ENCODE measurements at regions not wholly inside any gene's neighbourhood (a gene's known extent, or its start where the extent isn't known, plus 50 kb on each side); places are given as distances from the start of the nearest gene placed in this dataset.

GRCh38 chr5:34505731-34506130, 150.4 kb upstream of the RAI14 start:
- no peak for DNase-seq (ENCODE audit: low read depth)

GRCh38 chr5:34507933-34508332, 148.2 kb upstream of the RAI14 start:
- no peak for DNase-seq (ENCODE audit: low read depth)

- DNase-seq (ENCODE audit: low read depth) = no peak
These were observed 146.7 kb upstream of the RAI14 start for GRCh38 chr5:34509392-34509791.

GRCh38 chr5:34510002-34510401, 146.1 kb upstream of the RAI14 start:
- DNase-seq (ENCODE audit: low read depth) = no peak

- DNase-seq (ENCODE audit: low read depth) = no peak
These were observed 145.1 kb upstream of the RAI14 start for GRCh38 chr5:34511063-34511462.

- DNase-seq (ENCODE audit: low read depth) = no peak
These were observed 144.6 kb upstream of the RAI14 start for GRCh38 chr5:34511481-34511880.

GRCh38 chr5:34511915-34512314, 144.2 kb upstream of the RAI14 start:
- peak; percentile 66 for DNase-seq (ENCODE audit: low read depth)

GRCh38 chr5:34516166-34516565, 140.0 kb upstream of the RAI14 start:
- DNase-seq (ENCODE audit: low read depth) = no peak

- no peak for DNase-seq (ENCODE audit: low read depth)
These were observed 139.4 kb upstream of the RAI14 start for GRCh38 chr5:34516686-34517085.

- peak; percentile 62 for DNase-seq (ENCODE audit: low read depth)
These were observed 138.9 kb upstream of the RAI14 start for GRCh38 chr5:34517249-34517648.

GRCh38 chr5:34519489-34520220, 136.5 kb upstream of the RAI14 start:
- DNase-seq (ENCODE audit: low read depth) = peak; percentile 74

GRCh38 chr5:34521628-34522290, 134.4 kb upstream of the RAI14 start:
- DNase-seq (ENCODE audit: low read depth) = no peak

- peak; percentile 79 for DNase-seq (ENCODE audit: low read depth)
These were observed 133.3 kb upstream of the RAI14 start for GRCh38 chr5:34522599-34523386.

GRCh38 chr5:34523387-34523726, 132.8 kb upstream of the RAI14 start:
- no peak for DNase-seq (ENCODE audit: low read depth)

GRCh38 chr5:34524123-34524522, 132.0 kb upstream of the RAI14 start:
- DNase-seq (ENCODE audit: low read depth) = peak; percentile 77

GRCh38 chr5:34525761-34526160, 130.4 kb upstream of the RAI14 start:
- no peak for DNase-seq (ENCODE audit: low read depth)

GRCh38 chr5:34526682-34527305, 129.3 kb upstream of the RAI14 start:
- no peak for DNase-seq (ENCODE audit: low read depth)

- no peak for DNase-seq (ENCODE audit: low read depth)
These were observed 126.4 kb upstream of the RAI14 start for GRCh38 chr5:34529581-34530331.

GRCh38 chr5:34530637-34531036, 125.5 kb upstream of the RAI14 start:
- no peak for DNase-seq (ENCODE audit: low read depth)

GRCh38 chr5:34531751-34532360, 124.3 kb upstream of the RAI14 start:
- no peak for DNase-seq (ENCODE audit: low read depth)

All from stromal cell of bone marrow (primary cell).